ENCODE measurements at regions not wholly inside any gene's neighbourhood (a gene's known extent, or its start where the extent isn't known, plus 50 kb on each side); places are given as distances from the start of the nearest gene placed in this dataset.

GRCh38 chr7:81857385-81857784 is 87.5 kb upstream of the HGF start:
- TF ChIP-seq CTCF (IDR thresholded peaks at IDR 0.05) = no peak
- TF ChIP-seq EP300 (IDR thresholded peaks at IDR 0.05) = no peak

Data from suprapubic skin (tissue), 3 donors.